SU-DHL-6 (cell line): ENCODE measurements at regions not wholly inside any gene's neighbourhood (a gene's known extent, or its start where the extent isn't known, plus 50 kb on each side); places are given as distances from the start of the nearest gene placed in this dataset.

Experiments
- H2AFZ ChIP-seq: fragments of 200-600 bp; sonication (generic); 2 replicates; pipeline ENCODE4 v1.6.1; 2014; ENCODE audit warnings: low read depth, mild to moderate bottlenecking, moderate library complexity, mixed read lengths, antibody characterized with exemption, low read length; ENCODE audit not compliant: severe bottlenecking
- H3F3A ChIP-seq: fragments of 200-600 bp; shearing (Covaris generic); 2 replicates; pipeline ENCODE4 v1.6.0; 2016; ENCODE audit warnings: antibody characterized with exemption, mild to moderate bottlenecking; ENCODE audit not compliant: insufficient read depth
- H3K27ac ChIP-seq: fragments of 200-600 bp; sonication (generic); 2 replicates; pipeline ENCODE4 v1.5.1; 2016; ENCODE audit warnings: low read depth, mild to moderate bottlenecking, low read length, moderate library complexity, mixed read lengths
- H3K27me3 ChIP-seq: fragments of 200-600 bp; sonication (generic), shearing (Covaris generic); 2 replicates; pipeline ENCODE4 v1.6.0; 2014; ENCODE audit warnings: mild to moderate bottlenecking, low read length
- H3K36me3 ChIP-seq: fragments of 200-600 bp; sonication (generic); 2 replicates; pipeline ENCODE4 v1.6.1; 2014; ENCODE audit warnings: mild to moderate bottlenecking, low read length, mixed read lengths
- H3K4me2 ChIP-seq: fragments of 300-600, 200-600 bp; shearing (Covaris generic), sonication (generic); 2 replicates; pipeline ENCODE4 v1.6.0; 2014; ENCODE audit warnings: low read length, low read depth, mild to moderate bottlenecking; ENCODE audit not compliant: poor library complexity, severe bottlenecking
- H3K4me3 ChIP-seq: fragments of 200-600 bp; sonication (generic); 2 replicates; pipeline ENCODE4 v1.5.1; 2014; ENCODE audit warnings: antibody characterized with exemption, low read length, mild to moderate bottlenecking, mixed read lengths; ENCODE audit not compliant: insufficient read depth, poor library complexity, severe bottlenecking
- H3K79me2 ChIP-seq: fragments of 200-600 bp; sonication (generic); 2 replicates; pipeline ENCODE4 v1.6.1; 2014; ENCODE audit warnings: mild to moderate bottlenecking, low read length, moderate library complexity; ENCODE audit not compliant: insufficient read depth
- H3K9ac ChIP-seq: fragments of 200-600 bp; sonication (generic); 2 replicates; pipeline ENCODE4 v1.7.0; 2014; ENCODE audit warnings: mild to moderate bottlenecking, low read length
- H3K9me2 ChIP-seq: fragments of 200-600 bp; sonication (generic); replicated peaks from 2 replicates; pipeline ENCODE4 v1.6.1; 2014; ENCODE audit warnings: low read length; ENCODE audit not compliant: insufficient read depth
- H3K9me3 ChIP-seq: fragments of 200-600 bp; sonication (generic); 2 replicates; pipeline ENCODE4 v1.6.1; 2014; ENCODE audit warnings: low read length, mixed read lengths; ENCODE audit not compliant: insufficient read depth
- H4K20me1 ChIP-seq: fragments of 200-600 bp; sonication (generic); 2 replicates; pipeline ENCODE4 v1.6.1; 2014; ENCODE audit warnings: low read depth, mild to moderate bottlenecking, antibody characterized with exemption, low read length, moderate library complexity, mixed read lengths
- EZH2phosphoT487 ChIP-seq: fragments of 200-600 bp; sonication (generic), shearing (Covaris generic); conservative IDR thresholded peaks from 2 replicates; pipeline ENCODE4 v1.6.1; 2018; ENCODE audit warnings: mild to moderate bottlenecking, antibody characterized with exemption, low read length, moderate library complexity, mixed read lengths
- TF ChIP-seq, protein P1 (sequence below): fragments of 200-600 bp; sonication (generic); IDR thresholded peaks from one replicate; pipeline ENCODE4 v1.5.1; 2017; ENCODE audit warnings: antibody characterized with exemption, mild to moderate bottlenecking, low read length, moderate library complexity; ENCODE audit not compliant: insufficient read depth, poor library complexity, severe bottlenecking

DNA sequence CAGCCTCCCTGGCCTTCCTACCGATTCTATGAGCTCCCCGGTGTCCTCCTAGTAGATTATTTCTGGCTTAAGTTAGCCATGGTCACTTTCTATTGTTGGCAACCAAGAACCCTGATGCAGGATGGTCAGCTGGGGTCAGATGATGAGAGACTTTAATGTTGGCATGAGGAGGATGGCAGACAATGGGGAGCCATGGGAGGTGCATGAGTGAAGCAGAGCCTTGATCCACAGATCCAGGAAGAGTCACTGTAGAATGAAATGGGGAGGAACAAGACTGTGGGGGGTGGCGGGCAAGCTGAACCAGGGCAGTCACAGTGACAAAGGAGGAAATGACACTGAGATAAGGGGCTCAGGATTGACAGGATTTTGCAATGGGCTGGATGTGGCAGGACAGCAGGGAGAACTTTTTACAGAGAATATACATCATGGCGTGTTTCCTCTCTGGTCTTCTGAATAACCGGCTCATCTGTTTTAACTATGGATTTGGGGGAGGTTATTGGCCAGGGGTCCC is 60.9 kb downstream of the RPLP1 start:
- Histone ChIP-seq H3K9ac (no peak overlapping the region), H3K79me2 (no peaks in the 10 kb centered on the region), H2AFZ (no peak overlapping the region), H4K20me1 (no peaks in the 10 kb centered on the region), H3K4me3 (no peak overlapping the region), H3K9me3 (no peaks in the 10 kb centered on the region), H3K36me3 (no peaks in the 10 kb centered on the region), H3K27ac (no peak overlapping the region), H3K9me2 (no peaks in the 10 kb centered on the region), H3K4me2 (no peak overlapping the region), H3F3A (no peaks in the 10 kb centered on the region), H3K27me3 (no peaks in the 10 kb centered on the region)
- TF ChIP-seq EZH2phosphoT487 = no peak
- TF ChIP-seq, protein P1, sequence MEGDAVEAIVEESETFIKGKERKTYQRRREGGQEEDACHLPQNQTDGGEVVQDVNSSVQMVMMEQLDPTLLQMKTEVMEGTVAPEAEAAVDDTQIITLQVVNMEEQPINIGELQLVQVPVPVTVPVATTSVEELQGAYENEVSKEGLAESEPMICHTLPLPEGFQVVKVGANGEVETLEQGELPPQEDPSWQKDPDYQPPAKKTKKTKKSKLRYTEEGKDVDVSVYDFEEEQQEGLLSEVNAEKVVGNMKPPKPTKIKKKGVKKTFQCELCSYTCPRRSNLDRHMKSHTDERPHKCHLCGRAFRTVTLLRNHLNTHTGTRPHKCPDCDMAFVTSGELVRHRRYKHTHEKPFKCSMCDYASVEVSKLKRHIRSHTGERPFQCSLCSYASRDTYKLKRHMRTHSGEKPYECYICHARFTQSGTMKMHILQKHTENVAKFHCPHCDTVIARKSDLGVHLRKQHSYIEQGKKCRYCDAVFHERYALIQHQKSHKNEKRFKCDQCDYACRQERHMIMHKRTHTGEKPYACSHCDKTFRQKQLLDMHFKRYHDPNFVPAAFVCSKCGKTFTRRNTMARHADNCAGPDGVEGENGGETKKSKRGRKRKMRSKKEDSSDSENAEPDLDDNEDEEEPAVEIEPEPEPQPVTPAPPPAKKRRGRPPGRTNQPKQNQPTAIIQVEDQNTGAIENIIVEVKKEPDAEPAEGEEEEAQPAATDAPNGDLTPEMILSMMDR = no peak

DNA sequence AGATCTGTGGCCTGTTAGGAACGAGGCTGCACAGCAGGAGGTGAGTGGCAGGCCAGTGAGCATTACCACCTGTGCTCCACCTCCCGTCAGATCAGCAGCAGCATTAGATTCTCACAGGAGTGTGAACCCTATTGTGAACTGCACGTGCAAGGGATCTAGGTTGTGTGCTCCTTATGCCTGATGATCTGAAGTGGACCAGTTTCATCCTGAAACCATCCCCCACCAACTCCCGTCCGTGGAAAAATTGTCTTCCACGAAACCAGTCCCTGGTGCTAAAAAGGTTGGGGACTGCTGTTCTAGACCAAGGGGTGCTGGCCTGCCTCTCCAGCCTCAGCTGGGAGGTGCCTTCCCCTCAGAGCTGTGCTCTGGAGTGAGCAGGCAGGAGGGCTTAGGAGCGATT is 61.4 kb downstream of the RPLP1 start:
- H3F3A ChIP-seq = no peaks in the 10 kb centered on the region
- no peaks in the 10 kb centered on the region for H3K9me3 ChIP-seq
- H3K4me3 ChIP-seq = no peak overlapping the region
- H3K27me3 ChIP-seq = no peaks in the 10 kb centered on the region
- no peak overlapping the region for H3K9ac ChIP-seq
- no peak overlapping the region for H3K4me2 ChIP-seq
- H3K27ac ChIP-seq = no peak overlapping the region
- no peak for TF ChIP-seq EZH2phosphoT487
- TF ChIP-seq, protein P1 = no peak
- no peaks in the 10 kb centered on the region for H3K9me2 ChIP-seq
- no peaks in the 10 kb centered on the region for H4K20me1 ChIP-seq
- no peaks in the 10 kb centered on the region for H3K36me3 ChIP-seq
- no peaks in the 10 kb centered on the region for H3K79me2 ChIP-seq
- H2AFZ ChIP-seq = no peak overlapping the region

DNA sequence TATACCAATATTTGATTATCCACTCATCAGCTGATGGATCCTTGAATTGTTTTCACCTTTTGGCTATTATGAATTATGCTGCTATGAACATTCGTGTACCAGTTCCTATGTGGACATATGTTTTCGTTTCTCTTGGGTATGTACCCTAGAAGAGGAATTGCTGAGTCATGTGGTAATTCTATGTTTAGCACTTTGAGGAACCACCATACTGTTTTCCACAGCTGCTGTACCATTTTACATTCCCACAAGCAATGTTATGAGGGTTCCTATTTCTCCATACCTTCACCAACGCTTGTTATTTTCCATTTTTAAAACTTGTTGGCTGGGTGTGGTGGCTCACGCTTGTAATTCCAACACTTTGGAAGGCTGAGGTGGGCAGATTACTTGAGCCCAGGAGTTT is 62.9 kb downstream of the RPLP1 start:
- Histone ChIP-seq H3K27me3 (no peaks in the 10 kb centered on the region), H3K27ac (no peak overlapping the region), H3K79me2 (no peaks in the 10 kb centered on the region), H3K9me2 (no peaks in the 10 kb centered on the region), H2AFZ (no peak overlapping the region), H4K20me1 (no peaks in the 10 kb centered on the region), H3K36me3 (no peaks in the 10 kb centered on the region), H3K9me3 (no peaks in the 10 kb centered on the region), H3K9ac (no peak overlapping the region), H3K4me3 (no peak overlapping the region), H3F3A (no peaks in the 10 kb centered on the region), H3K4me2 (no peak overlapping the region)
- no peak for TF ChIP-seq EZH2phosphoT487
- TF ChIP-seq, protein P1 = no peak
